ENCODE measurements at regions not wholly inside any gene's neighbourhood (a gene's known extent, or its start where the extent isn't known, plus 50 kb on each side); places are given as distances from the start of the nearest gene placed in this dataset.

DNA sequence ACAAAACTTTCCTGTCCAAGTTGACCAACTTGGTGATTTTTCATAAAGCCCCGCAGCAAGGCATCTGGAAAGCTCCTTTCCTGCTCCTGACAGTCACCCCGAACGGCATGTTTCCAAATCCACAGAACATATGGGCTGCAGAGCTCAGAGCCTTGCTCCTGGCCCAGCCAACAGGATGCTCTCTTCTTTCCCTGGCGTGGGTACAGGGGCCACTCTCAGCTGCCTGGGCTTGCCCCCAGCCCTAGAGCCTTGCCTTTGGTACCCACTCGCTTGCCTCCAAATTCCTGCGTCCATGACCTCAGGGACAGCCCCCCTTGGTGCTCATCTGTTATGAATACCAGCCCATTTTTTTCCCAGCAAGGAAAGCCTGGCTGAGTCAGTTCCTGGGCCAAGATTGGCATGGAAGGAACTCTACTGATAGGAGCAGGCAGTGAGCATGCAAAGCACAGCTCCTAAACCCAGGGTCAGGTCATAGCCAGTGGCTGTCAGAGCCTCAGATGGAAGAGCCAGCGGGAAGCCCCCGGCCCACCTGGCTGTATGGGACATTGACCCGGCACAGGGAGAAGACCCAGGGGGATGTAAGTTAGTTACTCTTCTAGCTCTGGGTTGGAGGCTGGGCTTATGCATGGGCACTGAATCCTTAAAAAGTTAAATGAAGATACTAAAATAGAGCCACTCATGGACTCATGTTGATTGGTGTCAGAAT is 105.3 kb upstream of the RTL1 start:
- TF ChIP-seq, protein P1, sequence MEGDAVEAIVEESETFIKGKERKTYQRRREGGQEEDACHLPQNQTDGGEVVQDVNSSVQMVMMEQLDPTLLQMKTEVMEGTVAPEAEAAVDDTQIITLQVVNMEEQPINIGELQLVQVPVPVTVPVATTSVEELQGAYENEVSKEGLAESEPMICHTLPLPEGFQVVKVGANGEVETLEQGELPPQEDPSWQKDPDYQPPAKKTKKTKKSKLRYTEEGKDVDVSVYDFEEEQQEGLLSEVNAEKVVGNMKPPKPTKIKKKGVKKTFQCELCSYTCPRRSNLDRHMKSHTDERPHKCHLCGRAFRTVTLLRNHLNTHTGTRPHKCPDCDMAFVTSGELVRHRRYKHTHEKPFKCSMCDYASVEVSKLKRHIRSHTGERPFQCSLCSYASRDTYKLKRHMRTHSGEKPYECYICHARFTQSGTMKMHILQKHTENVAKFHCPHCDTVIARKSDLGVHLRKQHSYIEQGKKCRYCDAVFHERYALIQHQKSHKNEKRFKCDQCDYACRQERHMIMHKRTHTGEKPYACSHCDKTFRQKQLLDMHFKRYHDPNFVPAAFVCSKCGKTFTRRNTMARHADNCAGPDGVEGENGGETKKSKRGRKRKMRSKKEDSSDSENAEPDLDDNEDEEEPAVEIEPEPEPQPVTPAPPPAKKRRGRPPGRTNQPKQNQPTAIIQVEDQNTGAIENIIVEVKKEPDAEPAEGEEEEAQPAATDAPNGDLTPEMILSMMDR (IDR thresholded peaks at IDR 0.05; ENCODE audit: low read depth, low read length): no peak
- no peak for TF ChIP-seq EZH2phosphoT487 (IDR thresholded peaks at IDR 0.05; ENCODE audit: low read depth)

All from OCI-LY3 (cell line).